Colon (tissue), 2 donors: ENCODE measurements at regions not wholly inside any gene's neighbourhood (a gene's known extent, or its start where the extent isn't known, plus 50 kb on each side); places are given as distances from the start of the nearest gene placed in this dataset.

ENCODE experiments used
- FAIRE-seq: peaks from 2 replicates; lab custom pipeline; 2012; peaks lifted over from hg19 to GRCh38; lab: Jason Lieb, UNC
- donor health status: control.
- donor health status: control.

DNA sequence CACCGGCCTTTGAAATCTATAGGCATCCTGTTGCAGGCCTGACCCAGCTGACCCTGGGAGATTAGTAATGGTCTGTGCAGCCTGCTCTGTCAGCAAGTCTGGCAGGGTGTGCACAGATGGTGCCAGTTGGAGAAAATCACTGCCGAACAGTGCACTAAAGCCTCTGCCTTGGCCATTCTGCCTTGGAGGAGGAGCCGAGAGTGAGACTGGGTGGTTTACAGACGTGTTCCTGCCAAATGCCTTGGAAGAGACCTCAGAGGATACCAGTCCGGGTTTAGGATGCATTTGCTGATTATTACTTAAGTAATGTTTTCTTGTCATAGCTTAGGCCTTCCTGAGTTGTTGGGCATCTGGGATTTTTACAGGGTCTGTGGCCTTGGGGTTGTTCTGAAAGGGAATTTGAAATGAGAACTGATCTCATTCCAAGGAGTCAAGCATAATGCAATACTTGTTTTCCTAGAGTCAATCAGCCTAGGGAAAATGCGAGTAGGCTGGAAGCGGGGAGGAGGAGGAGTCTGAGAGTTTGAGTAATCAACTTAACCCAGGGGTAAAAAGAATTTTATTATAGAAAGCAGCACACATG lies 292.1 kb downstream of the SOX4 start:
- no peak for FAIRE-seq

DNA sequence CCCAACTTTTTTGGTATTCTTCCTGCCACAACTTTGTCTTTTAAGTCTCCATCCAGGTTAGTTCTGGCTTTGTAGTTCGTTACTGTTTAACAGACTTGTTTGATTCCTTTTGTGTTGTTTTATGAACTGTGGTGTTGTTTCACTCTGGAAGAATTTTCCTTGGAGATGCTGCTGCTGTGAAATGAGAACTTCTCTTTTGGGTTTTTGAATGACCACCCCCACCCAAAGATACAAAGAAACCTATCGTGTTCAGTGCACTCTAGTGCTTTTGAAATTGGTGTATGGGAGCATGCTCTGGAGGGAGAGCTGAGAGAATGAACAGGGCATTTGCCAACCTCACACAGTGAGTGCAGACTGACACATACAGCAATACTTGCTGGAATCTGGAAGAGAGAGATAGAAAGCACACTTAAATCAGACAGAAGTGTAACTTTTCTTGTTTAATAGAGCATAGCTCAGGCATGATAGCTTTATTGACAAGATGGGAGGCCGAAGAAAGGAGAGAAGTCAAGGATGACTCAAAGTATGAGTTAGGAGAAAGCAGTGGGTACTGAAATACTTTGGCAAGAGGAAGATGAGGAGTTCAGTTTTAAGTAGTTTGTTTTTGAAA lies 293.1 kb downstream of the SOX4 start:
- no peak for FAIRE-seq

DNA sequence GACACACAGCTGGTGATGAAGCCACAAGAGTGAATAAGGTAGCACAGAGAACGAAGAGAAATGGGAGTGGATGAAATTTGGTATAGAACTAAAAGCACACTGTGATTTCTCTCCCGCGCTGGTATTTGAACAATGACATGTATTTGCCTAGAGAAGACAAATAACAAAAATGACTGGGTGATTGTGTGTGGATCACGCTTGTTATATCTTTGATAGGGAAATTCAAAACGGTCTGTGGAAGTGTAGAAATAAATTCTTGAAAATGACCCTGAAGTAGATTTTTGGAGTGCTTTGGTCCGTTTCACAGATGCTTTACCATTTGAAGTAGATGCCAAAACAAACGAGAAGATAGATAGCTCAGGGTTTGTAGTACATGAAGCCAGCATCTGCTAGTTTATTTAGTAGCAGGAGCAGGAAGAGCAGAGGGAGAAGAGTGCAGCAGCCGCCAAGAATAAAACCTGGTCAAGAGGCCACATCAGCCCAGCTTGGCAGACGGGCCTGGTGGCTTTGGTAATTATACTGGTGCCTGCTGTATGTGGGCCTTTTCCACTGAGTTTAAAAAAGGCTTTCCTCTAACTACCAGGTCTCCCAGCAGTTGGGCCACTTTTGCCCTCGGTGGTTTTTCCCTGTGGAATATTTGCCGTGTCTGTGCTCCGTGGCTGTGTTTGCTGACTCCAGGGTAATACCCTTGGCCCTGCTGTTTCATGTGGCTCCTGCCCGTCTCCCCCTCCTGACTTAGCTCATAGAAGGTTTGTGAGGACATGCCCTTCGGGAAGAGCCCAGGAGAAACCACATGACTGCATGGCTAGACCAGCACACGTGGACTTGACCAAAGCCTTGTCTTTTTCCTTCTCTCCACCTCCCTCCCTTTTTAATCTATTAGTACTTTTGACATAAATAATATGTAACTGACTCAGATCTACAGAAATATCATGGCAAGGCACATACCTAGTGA lies 294.0 kb downstream of the SOX4 start:
- FAIRE-seq, result no peak

DNA sequence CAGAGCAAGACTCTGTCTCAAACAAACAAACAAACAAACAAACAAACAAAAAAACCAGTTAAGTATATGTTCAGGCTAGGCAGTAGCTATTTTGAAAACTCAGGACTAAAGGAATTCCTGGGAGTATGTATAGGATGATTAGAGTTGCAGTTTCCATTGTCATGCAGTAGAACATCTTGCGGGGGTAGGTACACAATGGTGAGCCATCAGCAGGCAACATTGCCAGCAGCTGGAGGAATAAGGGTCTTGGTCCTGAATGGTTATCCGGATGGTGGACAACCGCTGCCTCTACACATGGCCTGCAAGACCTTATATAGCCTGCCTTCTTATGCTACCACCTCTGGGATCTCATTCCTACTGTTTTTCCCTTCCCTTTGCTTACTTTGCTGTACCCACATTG lies 297.5 kb downstream of the SOX4 start:
- FAIRE-seq, result no peak

DNA sequence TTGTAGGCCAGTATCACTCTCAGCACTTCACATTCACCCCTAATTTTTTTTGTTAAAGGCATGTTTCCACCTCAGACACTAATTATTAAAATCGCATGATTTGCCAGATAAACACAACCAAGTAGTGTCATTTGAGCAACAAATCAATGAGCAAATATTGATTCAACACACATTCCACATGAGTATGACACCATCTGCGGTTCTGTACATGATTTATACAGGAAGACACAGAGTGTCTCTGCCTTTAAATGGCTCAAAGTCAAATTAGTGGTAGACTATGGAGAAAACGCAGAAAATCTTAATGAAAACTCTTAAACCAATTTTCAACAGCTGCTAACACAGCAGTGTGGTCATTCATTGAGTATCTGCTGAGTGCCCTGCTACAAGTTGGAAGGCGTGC lies 300.2 kb downstream of the SOX4 start:
- no peak for FAIRE-seq

DNA sequence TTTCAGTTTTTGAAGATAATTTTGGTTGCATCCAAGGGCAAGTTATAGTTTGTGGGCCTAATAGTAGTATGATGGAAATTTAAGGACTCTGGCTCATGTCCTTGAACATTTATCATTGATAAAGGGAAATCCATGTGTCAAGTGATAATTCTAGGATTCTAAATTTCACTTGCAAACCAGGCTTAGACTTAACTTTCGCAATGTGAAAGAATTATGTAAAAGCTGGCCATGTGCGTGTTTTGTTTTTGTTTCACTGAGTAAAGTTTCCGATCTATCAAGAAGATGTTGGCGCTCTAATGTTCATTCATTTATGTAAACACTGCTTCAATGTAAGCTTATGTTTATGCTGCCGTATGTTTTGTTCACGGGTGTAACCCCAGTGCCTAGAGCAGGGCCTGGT lies 302.0 kb downstream of the SOX4 start:
- FAIRE-seq, result no peak

DNA sequence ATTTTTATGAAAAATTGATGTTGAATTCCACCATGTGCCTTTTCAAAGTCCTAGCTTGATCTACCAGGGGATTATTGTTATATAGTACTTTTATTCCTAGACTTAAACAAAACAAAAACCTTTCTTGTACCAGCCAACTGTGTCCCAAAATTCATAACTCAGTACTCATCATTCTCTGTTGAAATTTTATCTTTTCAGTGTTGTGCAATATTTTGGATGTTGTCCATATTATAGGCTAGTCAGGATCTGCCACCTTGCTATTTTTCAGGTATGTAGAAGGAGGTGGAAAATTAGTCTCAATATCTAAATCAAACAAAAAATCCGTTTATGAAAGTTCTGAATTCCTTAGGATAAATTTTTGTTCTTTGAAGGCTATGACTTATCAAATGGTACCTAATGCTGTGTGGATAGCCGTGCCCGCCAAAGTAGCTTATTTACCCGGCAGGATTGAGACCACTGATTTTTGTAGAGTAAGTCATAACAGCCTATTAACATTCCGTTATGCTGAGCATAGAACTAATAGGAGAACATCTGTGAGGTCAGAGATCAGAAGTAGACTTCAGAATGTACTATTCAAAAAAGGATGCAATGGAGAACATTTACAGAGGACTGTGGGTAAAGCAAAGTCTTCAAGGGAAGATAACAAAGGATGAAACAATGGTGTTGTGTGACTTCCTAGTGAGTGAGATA lies 304.7 kb downstream of the SOX4 start:
- FAIRE-seq, result no peak

DNA sequence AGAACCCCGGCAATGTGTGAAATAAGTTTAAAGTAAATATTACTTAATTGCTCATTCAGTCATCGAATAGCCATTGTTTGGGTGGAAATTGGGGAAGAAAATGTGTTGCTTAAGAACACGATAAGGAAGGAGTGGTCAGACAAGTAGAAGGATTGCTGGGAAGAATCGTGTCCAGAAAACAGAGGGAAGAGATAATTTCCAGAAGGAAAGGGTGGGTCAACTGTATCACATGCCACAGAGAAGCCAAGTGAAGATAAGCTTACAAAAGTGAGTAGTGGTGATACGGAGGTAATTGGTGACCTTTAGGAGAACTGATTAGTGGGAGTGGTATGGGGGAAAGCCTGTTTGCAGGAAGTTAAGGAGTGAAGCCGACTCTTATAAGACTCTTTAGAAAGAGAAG lies 306.2 kb downstream of the SOX4 start:
- FAIRE-seq, result no peak

DNA sequence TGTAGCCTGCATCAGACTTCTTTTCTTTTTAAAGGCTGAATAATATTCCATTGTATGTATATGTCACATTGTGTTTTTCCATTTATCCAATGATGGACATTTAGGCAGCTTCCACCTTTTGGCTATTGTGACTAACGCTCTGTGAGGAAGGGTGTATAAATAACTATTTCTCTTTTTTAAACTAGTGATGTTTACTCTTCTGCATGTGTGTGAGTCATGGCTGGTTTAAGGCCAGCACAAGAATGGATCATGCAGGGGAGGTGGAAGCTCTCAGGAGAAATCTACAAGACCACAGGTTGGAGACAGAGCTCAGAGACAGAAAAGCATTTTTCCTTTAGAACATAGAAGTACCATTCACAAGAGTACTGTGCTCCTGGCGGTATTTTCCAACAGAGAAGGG lies 307.2 kb downstream of the SOX4 start:
- FAIRE-seq, result no peak

DNA sequence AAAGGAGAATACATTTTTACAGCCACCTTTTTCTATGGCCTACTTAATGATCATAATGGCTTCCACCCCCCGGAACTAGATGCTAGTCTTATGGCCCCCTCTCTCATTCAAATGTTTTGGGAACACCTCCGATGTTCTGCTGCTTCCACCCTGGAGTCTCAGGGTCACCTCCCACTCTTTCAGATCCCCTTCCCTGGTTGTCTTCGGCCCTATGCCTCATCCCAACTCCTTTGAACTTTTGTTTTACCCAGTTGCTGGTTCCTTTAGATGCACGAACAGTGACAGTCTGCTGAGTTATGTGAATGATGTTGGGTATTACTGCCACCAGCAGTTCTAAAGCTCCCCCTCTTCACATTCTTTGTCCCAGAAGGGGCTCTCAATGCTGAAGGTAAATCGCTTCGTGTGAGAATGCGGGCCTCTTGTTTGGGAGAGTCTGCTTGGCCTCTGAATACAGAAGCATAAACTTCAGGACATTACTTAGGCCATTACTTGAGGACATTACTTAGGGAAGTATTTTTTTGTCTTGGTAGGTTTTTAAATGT lies 309.1 kb downstream of the SOX4 start:
- FAIRE-seq, result no peak

DNA sequence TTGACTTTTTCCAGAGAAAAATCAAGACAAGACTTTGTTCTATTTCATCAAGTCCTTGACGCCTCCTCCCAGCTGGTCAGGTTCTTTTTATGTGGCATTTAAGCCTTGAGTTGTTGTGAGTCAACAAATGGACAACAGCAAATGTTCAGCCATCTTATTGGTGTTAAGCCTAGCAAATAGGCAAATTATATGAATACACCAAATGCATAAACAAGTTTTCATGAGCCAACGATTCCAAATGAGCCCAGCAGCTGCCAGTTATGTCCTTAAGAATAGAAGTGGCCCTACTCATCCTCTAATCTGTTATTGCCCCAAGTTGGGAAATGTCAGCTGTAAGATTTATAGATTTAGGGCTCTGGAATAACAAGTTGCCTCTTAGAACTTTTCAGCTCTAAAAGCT lies 312.0 kb downstream of the SOX4 start:
- no peak for FAIRE-seq

DNA sequence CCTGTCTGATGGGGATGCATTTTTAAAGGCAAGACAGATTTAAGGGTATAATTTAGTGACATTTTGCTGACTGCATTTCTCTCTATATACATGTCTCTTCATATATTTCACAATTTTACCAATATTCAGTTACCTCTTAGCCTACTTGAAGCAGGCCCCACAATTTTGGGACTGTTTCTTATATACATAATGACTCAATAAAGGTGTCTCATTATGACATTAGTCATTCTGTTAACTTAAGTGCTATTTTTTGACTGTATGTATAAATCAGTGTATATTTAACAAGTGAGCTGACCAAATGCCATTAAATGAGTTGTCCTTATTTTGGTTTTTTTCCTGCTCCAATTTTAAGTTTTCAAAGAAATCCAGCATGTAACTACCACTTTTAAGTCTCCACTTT lies 313.3 kb downstream of the SOX4 start:
- no peak for FAIRE-seq

DNA sequence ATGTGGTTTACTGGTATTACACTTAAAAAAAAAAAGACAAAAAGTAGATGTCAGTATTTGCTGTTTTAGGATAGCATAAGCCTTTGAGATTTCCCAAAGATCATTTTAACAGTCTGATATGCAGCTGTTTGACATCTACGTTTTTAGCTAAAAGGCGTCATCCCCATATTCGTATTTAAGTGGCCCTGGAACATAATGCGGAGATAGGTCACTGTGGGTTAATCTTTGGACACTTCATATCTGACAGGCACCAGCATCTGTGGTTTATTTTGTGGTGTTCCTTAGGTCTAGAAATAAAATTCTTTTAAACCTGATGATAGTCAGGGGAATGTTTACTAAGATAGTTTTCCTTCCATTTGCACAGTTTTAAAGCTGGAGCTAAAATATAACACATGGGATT lies 313.7 kb downstream of the SOX4 start:
- FAIRE-seq, result no peak

DNA sequence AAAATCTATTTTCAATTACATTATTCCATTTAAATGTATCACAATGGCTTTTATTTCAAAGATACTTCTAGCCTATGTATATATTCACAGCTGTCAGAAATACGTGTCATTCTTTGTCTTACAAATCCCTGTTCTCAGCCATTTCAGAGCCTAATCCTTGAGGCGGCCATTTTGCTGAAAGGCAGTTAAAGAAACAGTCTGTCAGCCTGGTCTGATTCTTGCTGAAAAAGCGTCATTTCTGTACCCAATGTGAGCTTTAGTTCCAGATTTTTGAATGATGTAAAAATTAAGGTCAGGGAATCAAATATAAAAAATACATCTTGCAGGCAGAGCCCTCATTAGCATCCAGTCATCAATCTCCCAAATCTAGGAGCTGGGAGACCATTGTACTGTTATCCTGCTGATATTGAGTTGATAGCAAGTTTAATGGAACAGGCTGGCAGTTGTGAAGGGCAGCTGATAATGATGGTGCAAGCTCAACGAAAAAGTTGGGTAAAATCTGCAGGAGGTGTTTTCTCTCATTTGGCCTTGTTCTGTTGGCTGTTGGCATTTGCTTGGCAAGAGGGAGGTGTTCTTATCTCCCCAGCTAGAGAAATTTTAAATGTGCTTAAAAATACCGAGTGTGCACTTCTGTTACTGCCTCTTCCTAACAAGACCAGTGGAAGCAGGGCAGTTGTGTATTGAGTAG lies 314.8 kb downstream of the SOX4 start:
- no peak for FAIRE-seq

DNA sequence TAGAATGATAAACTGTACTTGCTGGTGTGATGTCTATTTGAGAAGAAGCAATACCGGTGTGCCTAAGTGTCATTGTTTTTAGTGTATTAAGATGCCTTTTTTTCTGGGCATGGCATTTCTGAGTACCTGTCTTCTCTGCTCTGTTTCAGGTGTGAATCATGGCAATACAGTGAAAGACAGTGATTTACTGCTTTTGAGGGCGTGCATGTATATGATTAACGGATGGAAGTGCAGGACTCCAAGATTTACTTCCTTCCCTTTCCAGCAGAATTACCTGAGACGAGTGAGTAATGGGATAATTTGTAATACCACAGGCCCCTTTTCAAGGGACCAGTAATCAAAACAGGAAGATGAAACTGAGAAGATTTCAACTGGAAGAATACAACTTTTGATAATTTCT lies 315.8 kb downstream of the SOX4 start:
- FAIRE-seq, result no peak

DNA sequence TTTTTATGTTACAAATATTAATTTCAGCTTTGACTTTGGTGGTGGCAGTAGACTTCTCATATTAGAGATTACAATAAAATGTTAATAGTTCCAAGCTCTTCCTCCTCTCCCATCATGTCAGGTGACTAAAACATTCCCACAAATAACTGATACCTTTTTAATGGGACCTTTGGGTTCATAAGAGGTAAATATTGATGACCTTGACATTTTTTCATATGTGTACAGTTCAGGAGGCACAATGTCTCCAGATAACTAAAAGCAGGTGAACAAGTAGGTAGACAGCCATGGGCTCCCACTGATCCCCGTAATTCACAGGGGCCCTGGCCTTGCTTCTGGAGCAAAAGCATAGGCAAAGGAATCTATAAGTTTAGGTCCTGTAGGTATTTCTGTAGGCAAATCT lies 317.7 kb downstream of the SOX4 start:
- FAIRE-seq, result no peak

DNA sequence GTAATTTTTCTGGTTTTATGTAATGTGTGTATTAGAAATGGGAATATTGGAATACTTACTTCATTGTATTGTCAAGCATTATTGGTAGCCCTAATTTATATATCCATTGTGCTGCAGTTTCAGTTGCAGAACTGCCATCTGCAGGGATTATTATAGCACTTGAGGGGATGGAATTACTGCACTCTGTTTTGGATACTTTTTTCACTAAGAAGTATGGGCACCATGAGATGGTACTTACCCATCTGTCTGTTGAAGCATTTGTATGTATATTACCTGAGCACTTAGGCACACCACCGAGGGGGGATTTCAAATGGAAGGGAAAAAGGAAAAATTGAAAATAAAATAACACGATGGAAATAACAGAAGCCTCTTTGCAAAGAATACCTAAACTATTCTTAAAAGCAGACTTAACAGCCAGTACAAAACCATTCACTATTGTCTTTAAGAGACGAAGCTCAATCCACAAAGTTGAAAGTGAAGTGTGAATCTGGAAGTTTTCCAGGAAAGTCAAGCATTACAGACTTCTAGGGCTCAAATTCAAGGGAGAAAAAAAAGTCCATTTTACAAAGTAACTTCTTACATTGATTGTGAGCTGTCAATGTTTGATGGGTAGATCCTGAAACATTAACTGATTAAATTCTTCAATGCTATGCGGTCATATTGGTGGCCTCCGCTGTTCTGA lies 318.7 kb downstream of the SOX4 start:
- FAIRE-seq, result no peak

DNA sequence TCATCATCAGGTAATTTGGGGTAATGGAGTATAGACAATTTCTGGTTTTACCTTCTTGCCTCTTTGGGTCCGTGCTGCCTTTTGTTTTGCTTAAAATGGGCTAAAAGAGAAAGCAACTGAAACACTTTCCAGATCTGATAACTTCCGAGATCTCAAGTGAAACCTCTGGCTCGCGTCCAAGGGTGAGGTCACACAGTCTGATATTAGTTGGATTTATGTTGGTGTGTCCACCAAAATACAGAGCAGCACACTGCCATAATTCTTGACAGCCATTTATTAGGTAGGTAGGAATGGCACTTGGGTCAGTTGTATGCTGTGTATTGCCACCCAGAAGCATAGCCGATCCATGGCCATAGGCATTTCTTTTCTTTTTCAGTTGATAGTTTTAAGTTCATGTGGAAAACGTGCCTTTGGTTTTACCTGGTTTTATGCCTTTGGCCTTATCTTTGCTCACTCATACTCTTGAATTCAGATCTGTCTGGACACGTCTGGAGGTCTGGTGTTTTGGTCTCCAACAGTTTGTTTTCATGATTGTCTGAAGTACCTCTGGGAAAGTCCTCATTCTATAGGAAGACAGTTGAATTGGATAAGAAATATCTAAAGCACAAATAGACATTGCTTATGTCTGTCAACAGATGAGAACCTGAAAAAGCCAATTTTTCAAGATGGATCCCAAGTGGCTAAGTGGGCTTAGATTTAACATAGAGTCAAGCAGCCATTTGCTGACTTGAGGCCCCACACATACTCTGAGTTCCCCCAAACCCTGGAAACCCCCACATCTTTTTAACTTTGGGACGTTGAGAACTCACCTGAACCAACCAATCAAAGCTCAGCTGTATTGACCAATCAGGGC lies 320.8 kb downstream of the SOX4 start:
- FAIRE-seq, result no peak

DNA sequence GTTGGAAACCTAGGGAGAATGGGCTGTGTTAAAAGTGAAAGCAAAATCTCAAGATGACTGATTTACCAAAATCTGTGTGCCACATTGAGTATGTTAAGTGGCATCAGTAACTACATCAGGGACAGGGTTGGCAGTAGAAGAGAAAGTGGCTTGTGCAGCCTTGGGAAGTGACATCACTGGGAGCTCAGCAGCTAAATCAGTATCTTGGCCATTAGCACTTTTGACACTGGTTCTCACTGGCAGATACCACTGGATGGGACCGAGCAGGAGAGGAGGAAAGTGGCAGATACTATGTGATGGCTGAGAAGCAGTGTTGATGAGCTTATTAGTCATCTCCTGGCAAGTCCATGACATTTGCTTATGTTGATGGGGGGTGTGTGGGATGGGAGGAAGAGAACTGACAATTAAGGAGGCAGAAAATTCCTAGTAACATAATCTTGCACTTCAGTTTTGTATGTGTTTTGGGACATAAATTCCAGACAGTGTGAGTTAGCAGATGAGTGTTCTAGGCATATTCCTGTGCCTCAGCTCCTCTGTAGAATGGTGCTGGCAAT lies 322.2 kb downstream of the SOX4 start:
- no peak for FAIRE-seq

DNA sequence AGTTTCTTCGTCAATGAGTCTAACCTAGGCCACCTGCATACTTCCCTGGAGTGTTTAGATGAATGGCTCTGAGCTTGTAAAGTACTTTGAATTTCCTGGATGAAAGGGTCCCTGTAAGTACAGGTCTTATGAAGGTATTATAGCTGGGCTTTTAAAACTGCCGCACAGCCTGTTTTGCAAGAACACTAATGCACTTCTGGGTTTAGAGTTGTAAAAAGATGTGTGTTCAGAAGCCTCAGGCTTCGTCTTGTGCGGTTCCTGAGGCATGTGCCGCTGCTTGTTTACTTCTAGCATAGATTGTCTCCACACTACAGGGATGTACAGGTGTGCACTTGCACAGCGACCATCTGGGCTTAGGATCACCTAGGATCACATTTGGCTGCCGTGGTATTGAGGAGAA lies 324.5 kb downstream of the SOX4 start:
- no peak for FAIRE-seq
